ENCODE measurements at regions not wholly inside any gene's neighbourhood (a gene's known extent, or its start where the extent isn't known, plus 50 kb on each side); places are given as distances from the start of the nearest gene placed in this dataset.

DNA sequence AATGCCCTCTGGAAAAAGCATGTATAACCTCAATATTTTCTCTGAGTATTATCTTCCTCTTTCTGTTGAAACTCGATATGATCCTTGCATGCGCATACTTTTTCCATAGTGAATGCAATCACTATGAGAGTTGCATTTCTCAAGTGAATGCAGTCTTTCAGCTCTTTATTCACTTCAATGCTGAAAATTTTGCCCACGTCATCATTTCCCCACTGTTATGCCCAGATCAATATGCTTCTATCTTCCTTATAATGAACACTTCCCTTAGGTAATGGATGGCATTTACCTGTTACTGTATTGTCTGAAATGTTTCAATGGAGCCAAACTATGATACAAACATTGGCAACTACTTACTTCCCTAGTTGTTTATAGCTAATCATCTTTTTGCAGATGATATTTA is 866.6 kb upstream of the SLITRK6 start:
- no peak overlapping the region for H4K8ac ChIP-seq (replicated peaks; ENCODE audit: insufficient read length, low read depth, low read length)
- no peak overlapping the region for H2BK120ac ChIP-seq (ENCODE audit: low read depth, low read length, poor library complexity, severe bottlenecking)
- no peaks in the 10 kb centered on the region for H3K27me3 ChIP-seq (ENCODE audit: insufficient read depth, low read length)
- H2BK20ac ChIP-seq (ENCODE audit: low read depth, low read length, poor library complexity, severe bottlenecking), result no peak overlapping the region
- no peaks in the 10 kb centered on the region for H3K36me3 Mint-ChIP-seq (ENCODE audit: insufficient read depth in 1 of 3, low read depth in 3 of 3)
- H4K91ac ChIP-seq (ENCODE audit: insufficient read length, low read depth, low read length), result no peak overlapping the region
- no peaks in the 10 kb centered on the region for H3K23me2 ChIP-seq (ENCODE audit: insufficient read length, low read depth, low read length, poor library complexity, severe bottlenecking)
- no peak overlapping the region for H2AK5ac ChIP-seq (ENCODE audit: insufficient read length, low read length)
- no peaks in the 10 kb centered on the region for H3K27me3 Mint-ChIP-seq (ENCODE audit: low read depth)
- no peak overlapping the region for H2BK12ac ChIP-seq (ENCODE audit: insufficient read length, low read depth, low read length)
- no peak overlapping the region for H3K27ac Mint-ChIP-seq
- H3K4me1 Mint-ChIP-seq, result no peaks in the 10 kb centered on the region
- no peaks in the 10 kb centered on the region for H4K20me1 ChIP-seq (ENCODE audit: control insufficient read depth, insufficient read depth, insufficient read length)
- no peak overlapping the region for H3K56ac ChIP-seq (ENCODE audit: insufficient read length, low read depth, low read length)
- TF ChIP-seq CTCF (conservative IDR thresholded peaks at IDR 0.05), result no peak
- no peak overlapping the region for H3T11ph ChIP-seq (ENCODE audit: low read length)
- no peak overlapping the region for H3K14ac ChIP-seq (ENCODE audit: insufficient read depth, low read length)
- H4K5ac ChIP-seq (ENCODE audit: insufficient read length, low read depth, low read length), result no peak overlapping the region
- no peak for DNase-seq
- H3K79me2 ChIP-seq (ENCODE audit: insufficient read depth, low read length), result no peaks in the 10 kb centered on the region
- H3K4me2 ChIP-seq (ENCODE audit: insufficient read depth, insufficient read length, low read length), result no peak overlapping the region
- no peak overlapping the region for H3K9ac ChIP-seq (ENCODE audit: extremely low read depth, insufficient read length, low read length)
- H3K23ac ChIP-seq (ENCODE audit: insufficient read length, low read depth, low read length), result no peak overlapping the region
- no peak overlapping the region for H2BK5ac ChIP-seq (ENCODE audit: insufficient read length, low read length)
- WGBS (ENCODE audit: extremely low coverage, insufficient read length, low lambda C conversion rate), result no CpG with 5 or more reads among the region's 3 CpGs
- H3K18ac ChIP-seq (ENCODE audit: insufficient read length, low read depth, low read length), result no peak overlapping the region
- H2AFZ ChIP-seq (ENCODE audit: low read length), result no peak overlapping the region
- no peaks in the 10 kb centered on the region for H3K9me3 ChIP-seq (ENCODE audit: control insufficient read depth, low read depth, low read length)
- H3K4me3 Mint-ChIP-seq, result no peak overlapping the region
- no peaks in the 10 kb centered on the region for H3K79me1 ChIP-seq (ENCODE audit: insufficient read depth, low read depth, low read length, poor library complexity, severe bottlenecking)
- H3K27ac ChIP-seq (ENCODE audit: insufficient read length, low read depth, low read length), result no peak overlapping the region
- no peak overlapping the region for H3K4ac ChIP-seq (ENCODE audit: low read depth, low read length)
- H3K9me3 Mint-ChIP-seq, result no peaks in the 10 kb centered on the region; a peak in 1 of 5 replicates
- H3K4me1 ChIP-seq (ENCODE audit: insufficient read depth, low read length), result no peaks in the 10 kb centered on the region
- H2BK15ac ChIP-seq (ENCODE audit: low read depth, low read length), result no peak overlapping the region

All from H9 (cell line).